ENCODE measurements at regions not wholly inside any gene's neighbourhood (a gene's known extent, or its start where the extent isn't known, plus 50 kb on each side); places are given as distances from the start of the nearest gene placed in this dataset.

GRCh38 chr1:172934417-172934762, 116.4 kb downstream of the TNFSF18 start:
- 47 to 56% methylated on average over 4 of the region's 4 CpGs for WGBS, 2 experiments (ENCODE audit: low coverage in 1 of 2, low lambda C conversion rate in 2 of 2, missing lambda C conversion rate in 2 of 2)
- peak overlapping the region; percentile 47 for H3K4me2 ChIP-seq (ENCODE audit: unreplicated experiment)

GRCh38 chr1:172935062-172935592, 115.6 kb downstream of the TNFSF18 start:
- Histone ChIP-seq H3K9ac (no peak overlapping the region), H3K27me3 (replicated peaks; ENCODE audit: insufficient read depth) (no peaks in the 10 kb centered on the region), H3K4me1 (ENCODE audit: insufficient read depth) (peaks cover 40% of the 10 kb centered on the region), H3K9me3 (ENCODE audit: low read depth) (no peaks in the 10 kb centered on the region), H3K36me3 (ENCODE audit: low read depth) (no peaks in the 10 kb centered on the region), H2AFZ (no peak overlapping the region), H3K4me3 (no peak overlapping the region), H3K79me2 (ENCODE audit: insufficient read depth) (no peaks in the 10 kb centered on the region), H3K9me2 (ENCODE audit: insufficient read depth) (no peaks in the 10 kb centered on the region), H3F3A (ENCODE audit: insufficient read depth) (peaks cover 31% of the 10 kb centered on the region), H3K4me2 (ENCODE audit: unreplicated experiment) (no peak overlapping the region), H3K27ac (no peak overlapping the region), H4K20me1 (ENCODE audit: insufficient read depth) (no peaks in the 10 kb centered on the region)
- in situ Hi-C loops (cut with MboI) = no loop called here
- 85 to 86% methylated on average over 1 of the region's 1 CpG for WGBS, 2 experiments (ENCODE audit: low coverage in 1 of 2, low lambda C conversion rate in 2 of 2, missing lambda C conversion rate in 2 of 2)
- TF ChIP-seq EZH2 (IDR thresholded peaks at IDR 0.05; ENCODE audit: insufficient read depth, poor library complexity, severe bottlenecking) (no peak), EZH2phosphoT487 (IDR thresholded peaks at IDR 0.05; ENCODE audit: insufficient read depth, low read depth) (no peak)
- DNase-seq = no peak

More at GRCh38 chr1:172934417-172934762, 116.4 kb downstream of the TNFSF18 start:
- in situ Hi-C loops (cut with MboI) = no loop called here
- peak overlapping the region; percentile 23 for H3K9ac ChIP-seq
- H3K9me2 ChIP-seq (ENCODE audit: insufficient read depth) = no peaks in the 10 kb centered on the region
- H3K27me3 ChIP-seq (replicated peaks; ENCODE audit: insufficient read depth) = no peaks in the 10 kb centered on the region
- no peaks in the 10 kb centered on the region for H3K36me3 ChIP-seq (ENCODE audit: low read depth)
- H3K4me1 ChIP-seq (ENCODE audit: insufficient read depth) = peaks cover 45% of the 10 kb centered on the region
- DNase-seq = no peak
- no peak overlapping the region for H3K4me3 ChIP-seq
- peak overlapping the region; percentile 76 for H3K27ac ChIP-seq
- TF ChIP-seq EZH2phosphoT487 (IDR thresholded peaks at IDR 0.05; ENCODE audit: insufficient read depth, low read depth) (no peak), EZH2 (IDR thresholded peaks at IDR 0.05; ENCODE audit: insufficient read depth, poor library complexity, severe bottlenecking) (no peak)
- no peaks in the 10 kb centered on the region for H4K20me1 ChIP-seq (ENCODE audit: insufficient read depth)
- no peaks in the 10 kb centered on the region for H3K79me2 ChIP-seq (ENCODE audit: insufficient read depth)
- no peaks in the 10 kb centered on the region for H3K9me3 ChIP-seq (ENCODE audit: low read depth)
- peaks cover 36% of the 10 kb centered on the region for H3F3A ChIP-seq (ENCODE audit: insufficient read depth)
- H2AFZ ChIP-seq = peak overlapping the region; percentile 28; the same call in 1 of the 2 replicates

DNA sequence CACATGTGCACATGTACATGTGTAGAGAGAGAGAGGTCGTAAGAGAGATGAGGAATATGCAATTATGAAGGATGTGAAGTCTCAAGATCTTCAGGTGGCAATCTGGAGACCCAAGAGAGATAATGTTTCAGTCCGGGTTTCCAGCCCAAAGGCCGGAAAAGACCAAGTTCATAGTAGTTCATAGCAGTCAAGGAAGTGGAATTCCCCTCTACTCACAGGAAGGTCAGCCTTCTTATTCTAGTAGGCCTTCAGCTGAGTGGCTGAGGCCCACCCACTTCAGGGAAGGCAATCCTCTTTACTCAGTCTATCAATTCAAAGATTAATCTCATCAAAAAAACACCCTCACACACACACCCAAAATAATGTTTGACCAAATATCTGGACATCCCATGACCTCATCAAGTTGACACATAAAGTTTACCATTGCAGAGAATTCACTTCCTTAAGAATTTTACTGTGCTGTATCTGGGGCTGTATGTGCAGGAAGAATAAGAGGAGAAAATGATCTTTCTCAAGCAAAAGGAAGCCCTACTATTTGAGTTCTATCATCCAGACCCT, 114.6 kb downstream of the TNFSF18 start:
- Histone ChIP-seq H3K27me3 (replicated peaks; ENCODE audit: insufficient read depth) (no peaks in the 10 kb centered on the region), H3K9ac (no peak overlapping the region), H4K20me1 (ENCODE audit: insufficient read depth) (no peaks in the 10 kb centered on the region), H3K4me3 (no peak overlapping the region), H2AFZ (no peak overlapping the region), H3K9me3 (ENCODE audit: low read depth) (no peaks in the 10 kb centered on the region), H3K27ac (no peak overlapping the region), H3F3A (ENCODE audit: insufficient read depth) (peaks cover 28% of the 10 kb centered on the region), H3K36me3 (ENCODE audit: low read depth) (no peaks in the 10 kb centered on the region), H3K4me2 (ENCODE audit: unreplicated experiment) (no peak overlapping the region), H3K9me2 (ENCODE audit: insufficient read depth) (no peaks in the 10 kb centered on the region), H3K4me1 (ENCODE audit: insufficient read depth) (peaks cover 38% of the 10 kb centered on the region), H3K79me2 (ENCODE audit: insufficient read depth) (no peaks in the 10 kb centered on the region)
- DNase-seq = no peak
- in situ Hi-C loops (cut with MboI) = no loop called here
- 96 to 100% methylated on average over 3 of the region's 3 CpGs for WGBS, 2 experiments (ENCODE audit: low coverage in 1 of 2, low lambda C conversion rate in 2 of 2, missing lambda C conversion rate in 2 of 2)
- TF ChIP-seq EZH2phosphoT487 (IDR thresholded peaks at IDR 0.05; ENCODE audit: insufficient read depth, low read depth) (no peak), EZH2 (IDR thresholded peaks at IDR 0.05; ENCODE audit: insufficient read depth, poor library complexity, severe bottlenecking) (no peak)

GRCh38 chr1:172938681-172939080, 112.1 kb downstream of the TNFSF18 start:
- H3K27me3 ChIP-seq (replicated peaks; ENCODE audit: insufficient read depth) = no peaks in the 10 kb centered on the region
- no peak overlapping the region for H3K4me3 ChIP-seq
- H3F3A ChIP-seq (ENCODE audit: insufficient read depth) = peaks cover 19% of the 10 kb centered on the region
- H3K9me2 ChIP-seq (ENCODE audit: insufficient read depth) = no peaks in the 10 kb centered on the region
- DNase-seq = peak; percentile 70
- no peaks in the 10 kb centered on the region for H4K20me1 ChIP-seq (ENCODE audit: insufficient read depth)
- no peak for TF ChIP-seq EZH2 (IDR thresholded peaks at IDR 0.05; ENCODE audit: insufficient read depth, poor library complexity, severe bottlenecking)
- no peak for TF ChIP-seq EZH2phosphoT487 (IDR thresholded peaks at IDR 0.05; ENCODE audit: insufficient read depth, low read depth)
- H3K27ac ChIP-seq = no peak overlapping the region
- H3K4me2 ChIP-seq (ENCODE audit: unreplicated experiment) = no peak overlapping the region
- peaks cover 34% of the 10 kb centered on the region for H3K4me1 ChIP-seq (ENCODE audit: insufficient read depth)
- no peaks in the 10 kb centered on the region for H3K9me3 ChIP-seq (ENCODE audit: low read depth)
- no peak overlapping the region for H2AFZ ChIP-seq
- in situ Hi-C loops (cut with MboI) = no loop called here
- no peak overlapping the region for H3K9ac ChIP-seq
- no peaks in the 10 kb centered on the region for H3K79me2 ChIP-seq (ENCODE audit: insufficient read depth)
- no peaks in the 10 kb centered on the region for H3K36me3 ChIP-seq (ENCODE audit: low read depth)

GRCh38 chr1:172939475-172939874, 111.3 kb downstream of the TNFSF18 start:
- Histone ChIP-seq H4K20me1 (ENCODE audit: insufficient read depth) (no peaks in the 10 kb centered on the region), H3K9me2 (ENCODE audit: insufficient read depth) (no peaks in the 10 kb centered on the region), H3K79me2 (ENCODE audit: insufficient read depth) (no peaks in the 10 kb centered on the region), H3K4me3 (no peak overlapping the region), H2AFZ (no peak overlapping the region), H3F3A (ENCODE audit: insufficient read depth) (peaks cover 11% of the 10 kb centered on the region), H3K9ac (no peak overlapping the region), H3K9me3 (ENCODE audit: low read depth) (no peaks in the 10 kb centered on the region), H3K4me2 (ENCODE audit: unreplicated experiment) (no peak overlapping the region), H3K27me3 (replicated peaks; ENCODE audit: insufficient read depth) (no peaks in the 10 kb centered on the region), H3K36me3 (ENCODE audit: low read depth) (no peaks in the 10 kb centered on the region), H3K4me1 (ENCODE audit: insufficient read depth) (peaks cover 26% of the 10 kb centered on the region), H3K27ac (no peak overlapping the region)
- no peak for DNase-seq
- no peak for TF ChIP-seq EZH2 (IDR thresholded peaks at IDR 0.05; ENCODE audit: insufficient read depth, poor library complexity, severe bottlenecking)
- no peak for TF ChIP-seq EZH2phosphoT487 (IDR thresholded peaks at IDR 0.05; ENCODE audit: insufficient read depth, low read depth)
- in situ Hi-C loops (cut with MboI) = no loop called here
- 98% methylated on average over 4 of the region's 4 CpGs for WGBS, 2 experiments (ENCODE audit: low coverage in 1 of 2, low lambda C conversion rate in 2 of 2, missing lambda C conversion rate in 2 of 2)

Data from GM23248 (cell line).